ENCODE measurements at regions not wholly inside any gene's neighbourhood (a gene's known extent, or its start where the extent isn't known, plus 50 kb on each side); places are given as distances from the start of the nearest gene placed in this dataset.

DNA sequence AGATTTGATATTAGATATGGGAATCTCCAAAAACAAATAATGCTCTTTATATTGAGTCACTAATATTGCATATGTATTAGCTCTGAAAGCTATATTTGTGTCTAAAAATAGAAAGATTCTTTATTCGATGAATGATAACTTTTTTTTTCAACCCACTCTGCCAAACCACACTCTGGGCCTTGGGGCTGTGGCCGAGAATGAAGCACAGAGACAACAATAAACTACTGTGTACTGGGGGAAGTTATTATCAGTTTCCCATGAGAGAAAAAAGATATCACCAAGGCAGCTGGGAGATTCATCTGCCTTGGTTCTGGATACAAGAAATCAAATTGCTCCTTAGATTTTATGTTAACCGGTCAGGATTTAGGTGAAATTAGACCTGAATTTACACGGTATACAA is 762.2 kb downstream of the SUCLG1 start:
- Histone ChIP-seq H3K9ac (ENCODE audit: low read depth, low read length, poor library complexity, severe bottlenecking) (no peak overlapping the region), H3K27me3 (ENCODE audit: insufficient read depth, low read length, poor library complexity, severe bottlenecking) (no peaks in the 10 kb centered on the region), H3K4me2 (ENCODE audit: low read depth, low read length, poor library complexity, severe bottlenecking) (no peak overlapping the region), H3F3A (ENCODE audit: low read depth) (no peaks in the 10 kb centered on the region), H3K4me3 (ENCODE audit: low read length, poor library complexity, severe bottlenecking) (no peak overlapping the region), H3K36me3 (ENCODE audit: insufficient read depth, low read length) (no peaks in the 10 kb centered on the region), H3K4me1 (ENCODE audit: insufficient read depth, low read length, poor library complexity, severe bottlenecking) (no peaks in the 10 kb centered on the region), H4K20me1 (ENCODE audit: insufficient read depth, low read length, poor library complexity, severe bottlenecking) (no peaks in the 10 kb centered on the region), H2AFZ (ENCODE audit: low read length) (no peak overlapping the region), H3K9me3 (ENCODE audit: insufficient read depth, low read depth, low read length) (no peaks in the 10 kb centered on the region), H3K9me2 (replicated peaks; ENCODE audit: low read depth, low read length) (no peaks in the 10 kb centered on the region), H3K79me2 (ENCODE audit: insufficient read depth, low read length) (no peaks in the 10 kb centered on the region)
- no peak for TF ChIP-seq EZH2phosphoT487 (IDR thresholded peaks at IDR 0.05; ENCODE audit: borderline replicate concordance)
- TF ChIP-seq, protein P1, sequence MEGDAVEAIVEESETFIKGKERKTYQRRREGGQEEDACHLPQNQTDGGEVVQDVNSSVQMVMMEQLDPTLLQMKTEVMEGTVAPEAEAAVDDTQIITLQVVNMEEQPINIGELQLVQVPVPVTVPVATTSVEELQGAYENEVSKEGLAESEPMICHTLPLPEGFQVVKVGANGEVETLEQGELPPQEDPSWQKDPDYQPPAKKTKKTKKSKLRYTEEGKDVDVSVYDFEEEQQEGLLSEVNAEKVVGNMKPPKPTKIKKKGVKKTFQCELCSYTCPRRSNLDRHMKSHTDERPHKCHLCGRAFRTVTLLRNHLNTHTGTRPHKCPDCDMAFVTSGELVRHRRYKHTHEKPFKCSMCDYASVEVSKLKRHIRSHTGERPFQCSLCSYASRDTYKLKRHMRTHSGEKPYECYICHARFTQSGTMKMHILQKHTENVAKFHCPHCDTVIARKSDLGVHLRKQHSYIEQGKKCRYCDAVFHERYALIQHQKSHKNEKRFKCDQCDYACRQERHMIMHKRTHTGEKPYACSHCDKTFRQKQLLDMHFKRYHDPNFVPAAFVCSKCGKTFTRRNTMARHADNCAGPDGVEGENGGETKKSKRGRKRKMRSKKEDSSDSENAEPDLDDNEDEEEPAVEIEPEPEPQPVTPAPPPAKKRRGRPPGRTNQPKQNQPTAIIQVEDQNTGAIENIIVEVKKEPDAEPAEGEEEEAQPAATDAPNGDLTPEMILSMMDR (conservative IDR thresholded peaks at IDR 0.05; ENCODE audit: low read length) = no peak

DNA sequence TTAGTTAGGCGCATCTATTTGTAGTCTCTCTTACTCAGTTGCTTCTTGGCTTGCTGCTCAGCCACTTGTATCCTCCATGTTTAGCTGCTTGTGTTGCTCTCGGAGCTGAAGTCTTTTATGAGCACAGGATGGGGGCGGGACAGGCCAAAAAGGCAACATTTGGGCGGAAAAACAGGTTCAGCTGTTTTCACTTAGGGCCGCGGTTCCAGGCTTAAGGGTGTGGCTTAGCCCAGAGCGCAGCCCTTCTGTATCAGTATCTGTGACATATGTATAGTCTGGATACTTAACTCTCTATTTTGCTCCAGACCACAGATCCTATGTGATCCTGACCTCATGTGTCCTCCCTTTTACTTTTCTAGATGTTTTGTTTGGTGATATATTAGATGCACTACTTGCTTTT is 763.5 kb downstream of the SUCLG1 start:
- no peak overlapping the region for H3K4me3 ChIP-seq (ENCODE audit: low read length, poor library complexity, severe bottlenecking)
- no peaks in the 10 kb centered on the region for H4K20me1 ChIP-seq (ENCODE audit: insufficient read depth, low read length, poor library complexity, severe bottlenecking)
- H2AFZ ChIP-seq (ENCODE audit: low read length) = no peak overlapping the region
- H3K9ac ChIP-seq (ENCODE audit: low read depth, low read length, poor library complexity, severe bottlenecking) = no peak overlapping the region
- H3K9me3 ChIP-seq (ENCODE audit: insufficient read depth, low read depth, low read length) = no peaks in the 10 kb centered on the region
- H3K4me1 ChIP-seq (ENCODE audit: insufficient read depth, low read length, poor library complexity, severe bottlenecking) = no peaks in the 10 kb centered on the region
- no peaks in the 10 kb centered on the region for H3K9me2 ChIP-seq (replicated peaks; ENCODE audit: low read depth, low read length)
- H3K36me3 ChIP-seq (ENCODE audit: insufficient read depth, low read length) = no peaks in the 10 kb centered on the region
- no peaks in the 10 kb centered on the region for H3K27me3 ChIP-seq (ENCODE audit: insufficient read depth, low read length, poor library complexity, severe bottlenecking)
- no peaks in the 10 kb centered on the region for H3F3A ChIP-seq (ENCODE audit: low read depth)
- TF ChIP-seq EZH2phosphoT487 (IDR thresholded peaks at IDR 0.05; ENCODE audit: borderline replicate concordance) = no peak
- TF ChIP-seq, protein P1 (conservative IDR thresholded peaks at IDR 0.05; ENCODE audit: low read length) = no peak
- H3K4me2 ChIP-seq (ENCODE audit: low read depth, low read length, poor library complexity, severe bottlenecking) = no peak overlapping the region
- no peaks in the 10 kb centered on the region for H3K79me2 ChIP-seq (ENCODE audit: insufficient read depth, low read length)

DNA sequence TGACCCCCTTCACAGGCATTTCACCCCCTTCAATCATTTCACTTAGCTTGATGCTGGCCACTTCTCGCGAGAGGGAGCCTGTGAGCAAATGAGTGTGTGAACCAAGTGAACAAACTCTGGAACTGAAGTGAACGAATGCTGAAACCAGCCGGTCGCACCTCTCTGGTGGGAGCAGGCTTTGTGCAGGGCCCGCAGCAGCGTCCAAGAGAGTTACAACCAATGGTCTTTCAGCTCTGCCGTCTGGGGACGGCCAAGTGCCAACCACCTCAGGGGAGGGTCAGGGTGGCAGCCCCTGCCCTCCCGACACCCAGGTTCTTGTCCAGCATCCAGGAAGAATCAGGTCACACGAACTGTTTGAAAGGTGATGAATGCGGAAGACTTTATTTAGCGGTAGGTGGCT is 764.0 kb downstream of the SUCLG1 start:
- H3F3A ChIP-seq (ENCODE audit: low read depth) = no peaks in the 10 kb centered on the region
- no peaks in the 10 kb centered on the region for H3K9me3 ChIP-seq (ENCODE audit: insufficient read depth, low read depth, low read length)
- no peaks in the 10 kb centered on the region for H3K4me1 ChIP-seq (ENCODE audit: insufficient read depth, low read length, poor library complexity, severe bottlenecking)
- no peaks in the 10 kb centered on the region for H3K9me2 ChIP-seq (replicated peaks; ENCODE audit: low read depth, low read length)
- H4K20me1 ChIP-seq (ENCODE audit: insufficient read depth, low read length, poor library complexity, severe bottlenecking) = no peaks in the 10 kb centered on the region
- no peak overlapping the region for H2AFZ ChIP-seq (ENCODE audit: low read length)
- no peak overlapping the region for H3K4me2 ChIP-seq (ENCODE audit: low read depth, low read length, poor library complexity, severe bottlenecking)
- no peak overlapping the region for H3K9ac ChIP-seq (ENCODE audit: low read depth, low read length, poor library complexity, severe bottlenecking)
- TF ChIP-seq, protein P1 (conservative IDR thresholded peaks at IDR 0.05; ENCODE audit: low read length) = no peak
- TF ChIP-seq EZH2phosphoT487 (IDR thresholded peaks at IDR 0.05; ENCODE audit: borderline replicate concordance) = no peak
- no peaks in the 10 kb centered on the region for H3K36me3 ChIP-seq (ENCODE audit: insufficient read depth, low read length)
- H3K4me3 ChIP-seq (ENCODE audit: low read length, poor library complexity, severe bottlenecking) = no peak overlapping the region
- no peaks in the 10 kb centered on the region for H3K27me3 ChIP-seq (ENCODE audit: insufficient read depth, low read length, poor library complexity, severe bottlenecking)
- H3K79me2 ChIP-seq (ENCODE audit: insufficient read depth, low read length) = no peaks in the 10 kb centered on the region

All from Loucy (cell line).